ENCODE measurements at regions not wholly inside any gene's neighbourhood (a gene's known extent, or its start where the extent isn't known, plus 50 kb on each side); places are given as distances from the start of the nearest gene placed in this dataset.

GRCh38 chr12:89160716-89161123 is 191.6 kb downstream of the DUSP6 start:
- TF ChIP-seq POLR2A (IDR thresholded peaks at IDR 0.05; ENCODE audit: low read depth, low read length) (no peak), POLR2AphosphoS5 (IDR thresholded peaks at IDR 0.05; ENCODE audit: low read depth, low read length) (no peak), TAF1 (IDR thresholded peaks at IDR 0.05; ENCODE audit: borderline replicate concordance, low read depth, low read length) (no peak)

All from GM12892 (cell line).